ENCODE measurements at regions not wholly inside any gene's neighbourhood (a gene's known extent, or its start where the extent isn't known, plus 50 kb on each side); places are given as distances from the start of the nearest gene placed in this dataset.
"Not testable (repeated sequence)": the region's sequence is repeated elsewhere in the genome, so short reads cannot be mapped to it uniquely, and the experiment has no call there.

DNA sequence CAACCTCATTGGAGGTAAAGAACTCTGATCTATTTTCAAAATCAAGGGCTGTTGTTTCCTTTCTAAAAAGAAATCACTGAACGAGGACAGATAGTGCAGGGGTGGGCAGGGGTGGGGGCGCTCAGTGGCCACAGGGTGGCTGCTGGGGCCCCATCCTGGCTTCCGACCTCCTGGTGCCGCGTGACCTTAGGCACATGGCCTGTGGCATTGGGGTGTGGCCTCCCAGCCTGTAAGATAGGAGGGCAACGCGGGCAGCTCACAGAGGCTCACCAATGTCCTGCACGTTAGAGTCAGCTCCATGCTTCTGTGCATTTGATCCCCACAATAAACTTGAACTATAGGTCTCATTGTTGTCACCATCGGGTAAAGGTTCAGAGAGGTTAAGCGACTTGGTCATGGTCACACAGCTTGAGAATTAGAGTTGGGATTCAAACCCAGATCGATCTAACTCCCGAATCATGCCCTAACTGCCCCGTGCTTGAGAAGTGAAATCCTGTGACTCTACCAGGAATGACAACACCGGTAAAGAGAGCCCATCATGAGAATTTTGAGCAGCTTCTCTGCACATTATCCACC, 148.0 kb upstream of the SLC6A11 start:
- DNase-seq, result no peak

DNA sequence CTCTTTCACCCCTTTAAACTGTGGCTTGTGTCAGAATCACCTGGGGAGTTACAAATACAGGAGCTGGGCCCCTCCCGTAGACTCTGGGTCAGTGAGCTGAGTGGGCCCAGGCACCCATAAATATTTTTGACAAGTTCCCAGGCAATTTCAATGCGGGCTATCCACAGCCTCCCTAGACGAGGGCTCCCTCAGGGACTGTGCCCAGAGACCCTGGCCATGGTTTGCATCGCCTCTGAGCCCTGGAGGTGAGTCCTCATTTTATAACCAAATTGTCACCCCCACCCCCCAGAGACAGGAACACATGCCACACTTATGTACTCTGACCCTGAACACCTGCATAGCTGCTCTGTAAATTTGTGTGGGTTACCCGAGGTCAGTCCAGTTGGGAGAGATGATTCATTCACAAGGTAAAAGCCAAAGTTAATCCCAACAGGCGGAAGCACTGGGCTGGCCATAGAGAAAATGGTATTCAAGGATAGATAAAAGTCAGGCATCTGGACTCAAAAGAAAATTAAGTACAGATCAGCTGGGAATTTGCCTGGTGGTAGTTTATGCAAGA, 146.5 kb upstream of the SLC6A11 start:
- DNase-seq, result no peak

DNA sequence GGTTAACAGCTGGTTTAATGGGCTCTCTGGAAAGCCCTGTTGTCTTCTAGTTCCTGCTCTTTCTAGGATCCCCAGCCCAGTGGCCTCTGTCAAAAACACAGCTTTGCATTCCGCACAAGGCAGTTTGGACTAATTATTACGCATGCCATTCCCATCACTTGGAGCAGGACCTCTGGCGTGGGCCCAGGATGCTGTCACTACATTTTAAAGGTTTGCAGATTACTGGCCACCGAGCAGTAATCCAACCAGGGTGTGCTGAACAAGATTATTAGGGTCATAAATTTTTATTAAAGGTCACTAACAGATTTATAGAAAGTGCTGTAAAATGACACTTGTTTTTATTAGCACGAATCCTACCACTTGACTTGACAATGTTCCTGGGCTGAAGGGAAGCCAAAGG, 143.6 kb upstream of the SLC6A11 start:
- DNase-seq, result no peak

DNA sequence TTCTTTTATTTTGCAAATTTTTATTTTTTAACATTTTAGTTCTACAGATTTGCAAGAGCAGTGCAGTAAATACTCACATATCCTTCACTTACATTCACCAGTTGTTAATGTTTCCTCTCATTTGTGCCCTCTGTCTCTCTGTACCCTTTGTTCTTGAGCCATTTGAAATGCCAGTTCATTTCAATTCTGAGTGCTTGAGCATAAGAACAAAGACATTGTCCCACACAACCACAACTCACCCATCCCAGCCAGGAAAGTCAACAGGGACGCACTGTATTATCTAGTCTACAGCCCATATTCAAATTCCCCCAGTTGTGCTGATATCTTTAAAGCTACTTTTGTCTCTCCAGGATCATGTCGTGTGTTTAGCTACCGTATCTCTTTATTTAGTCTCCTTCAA, 141.4 kb upstream of the SLC6A11 start:
- no peak for DNase-seq

GRCh38 chr3:10676905-10677304, 139.1 kb upstream of the SLC6A11 start:
- no peak for DNase-seq

DNA sequence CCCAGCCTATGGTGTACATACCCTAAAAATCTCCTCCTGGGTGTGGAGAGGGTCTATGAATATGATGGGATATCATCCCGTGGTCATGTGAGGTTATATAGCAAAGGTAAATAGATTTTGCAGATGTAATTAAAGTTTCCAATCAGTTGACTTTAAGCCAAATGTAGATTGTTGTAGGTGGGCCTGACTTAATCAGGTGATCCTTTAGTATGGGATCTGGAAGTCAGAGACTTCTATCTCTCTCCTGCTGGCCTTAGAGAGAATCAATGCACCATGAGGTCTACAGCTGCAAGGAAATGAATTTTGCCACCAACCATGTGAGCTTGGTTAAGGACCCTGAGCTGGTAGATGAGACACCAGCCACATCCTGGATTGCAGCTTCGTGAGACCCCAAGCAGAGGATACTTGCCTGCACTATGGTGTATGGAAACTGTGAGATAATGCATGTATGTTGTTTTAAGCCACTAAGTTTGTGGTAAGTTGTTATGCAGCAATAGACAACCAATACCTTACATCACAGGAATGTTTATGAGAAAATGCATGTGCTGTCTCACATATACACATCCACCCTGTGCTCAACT, 137.1 kb upstream of the SLC6A11 start:
- no peak for DNase-seq

- no peak for DNase-seq
Observed at GRCh38 chr3:10680796-10681195, 135.2 kb upstream of the SLC6A11 start.

GRCh38 chr3:10682692-10683091, 133.3 kb upstream of the SLC6A11 start:
- no peak for DNase-seq

DNA sequence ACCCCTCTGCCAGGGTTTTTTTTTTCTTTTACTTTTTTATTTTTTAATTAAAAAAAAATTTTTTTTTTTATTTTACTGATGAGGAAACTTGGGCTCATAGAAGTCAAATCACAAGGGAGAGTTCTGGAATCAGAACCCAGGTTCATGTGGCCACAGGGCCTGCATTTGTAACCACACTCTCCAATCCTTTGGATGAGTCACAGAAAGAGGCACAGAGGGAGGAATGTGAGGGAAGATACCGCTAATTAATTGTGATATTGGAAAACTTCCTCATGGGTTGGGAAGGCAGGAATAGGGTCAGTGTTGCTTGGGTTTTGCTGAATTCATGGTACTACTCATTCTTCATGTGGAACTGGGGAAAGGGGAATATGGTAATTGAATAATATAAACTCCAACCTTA, 132.9 kb upstream of the SLC6A11 start:
- no peak for DNase-seq

DNA sequence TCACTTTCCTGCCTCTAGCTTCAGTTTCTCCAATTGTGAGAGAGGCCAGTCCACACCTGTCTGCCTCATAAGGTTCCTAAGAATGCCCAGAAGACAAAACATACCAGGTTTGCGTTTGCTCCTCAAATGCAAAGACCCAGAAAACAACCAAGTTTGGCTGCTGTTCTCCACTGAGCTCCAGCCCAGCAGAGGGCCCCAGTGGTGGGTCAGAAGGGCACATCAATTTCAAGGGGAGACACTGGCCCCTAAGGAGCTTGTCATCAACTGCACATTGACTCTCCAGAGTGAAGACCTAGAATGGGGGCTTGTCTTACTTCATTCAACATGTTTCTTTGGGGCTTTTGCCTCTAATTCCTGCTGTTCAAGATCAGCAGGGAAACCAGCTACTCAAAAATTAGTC, 127.9 kb upstream of the SLC6A11 start:
- no peak for DNase-seq

DNA sequence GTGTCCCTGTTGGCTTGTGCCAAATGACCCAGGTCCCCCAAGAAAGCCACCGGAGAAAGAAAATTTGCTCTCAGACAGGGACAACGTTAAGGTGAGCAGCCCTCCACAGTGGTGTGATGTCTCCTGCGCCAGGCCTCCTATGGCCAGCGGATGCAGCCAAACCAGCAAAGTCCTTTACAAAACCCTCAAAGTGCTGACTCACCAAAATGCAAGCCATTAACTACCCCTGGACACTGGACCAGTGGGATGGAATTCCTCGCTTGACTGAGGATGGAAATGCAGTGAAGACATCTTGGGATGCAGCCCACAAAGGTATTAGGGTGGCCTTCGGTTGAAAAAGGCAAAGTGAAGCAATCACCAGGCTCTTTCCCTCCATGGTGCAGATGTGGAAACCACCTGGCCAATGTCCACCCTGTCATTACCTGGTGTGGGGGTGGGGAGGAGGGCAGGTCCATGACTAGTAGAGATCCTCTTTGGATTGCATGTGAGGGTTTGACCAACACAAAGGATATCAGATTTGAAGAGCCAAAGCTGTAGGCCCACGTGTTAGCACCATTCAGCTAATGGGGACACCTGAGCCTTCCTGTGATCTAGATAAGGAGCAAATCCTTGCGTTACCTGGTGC, 127.4 kb upstream of the SLC6A11 start:
- DNase-seq, result no peak

- no peak for DNase-seq
Observed at GRCh38 chr3:10692039-10692622, 123.9 kb upstream of the SLC6A11 start.

GRCh38 chr3:10693457-10693856, 122.6 kb upstream of the SLC6A11 start:
- DNase-seq, result no peak

- no peak for DNase-seq
Observed at GRCh38 chr3:10694179-10694578, 121.8 kb upstream of the SLC6A11 start.

- not testable (repeated sequence) for DNase-seq
Observed at GRCh38 chr3:10695186-10695585, 120.8 kb upstream of the SLC6A11 start.

DNA sequence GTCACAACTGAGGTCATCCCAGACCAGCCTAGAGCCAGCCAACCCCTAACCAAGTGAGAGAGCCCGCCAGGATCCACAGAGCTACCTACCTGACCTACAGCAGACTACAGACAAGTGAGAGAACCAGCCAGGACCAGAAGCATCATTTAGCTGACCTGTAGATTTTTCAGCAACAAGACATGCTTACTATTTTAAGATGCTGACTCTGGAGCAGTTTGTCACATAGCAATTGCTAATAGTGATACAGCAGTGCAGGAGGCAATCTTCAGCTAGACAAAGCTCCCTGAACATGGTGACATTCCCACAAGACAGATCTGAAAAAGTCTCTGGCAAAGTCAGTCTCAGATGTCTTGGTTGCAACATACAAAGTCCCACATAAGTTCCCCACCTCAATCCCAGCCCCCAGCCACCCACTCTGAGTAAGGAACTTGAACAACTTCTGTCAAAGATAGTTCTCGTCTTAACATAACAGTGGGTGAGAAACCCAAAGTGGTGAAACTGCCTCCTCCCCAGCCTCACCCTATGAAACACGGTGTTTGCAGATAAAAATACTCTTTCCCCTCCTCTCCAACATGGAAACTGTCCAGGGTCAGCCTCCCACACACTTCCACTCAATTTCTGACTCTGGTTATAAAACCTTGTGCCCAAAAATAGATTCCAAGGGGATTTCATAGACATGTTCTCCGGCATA, 120.3 kb upstream of the SLC6A11 start:
- no peak for DNase-seq

GRCh38 chr3:10697918-10698317, 118.1 kb upstream of the SLC6A11 start:
- no peak for DNase-seq

- no peak for DNase-seq
Observed at GRCh38 chr3:10700821-10701220, 115.2 kb upstream of the SLC6A11 start.

- DNase-seq, result no peak
Observed at GRCh38 chr3:10702961-10703740, 112.9 kb upstream of the SLC6A11 start.

DNA sequence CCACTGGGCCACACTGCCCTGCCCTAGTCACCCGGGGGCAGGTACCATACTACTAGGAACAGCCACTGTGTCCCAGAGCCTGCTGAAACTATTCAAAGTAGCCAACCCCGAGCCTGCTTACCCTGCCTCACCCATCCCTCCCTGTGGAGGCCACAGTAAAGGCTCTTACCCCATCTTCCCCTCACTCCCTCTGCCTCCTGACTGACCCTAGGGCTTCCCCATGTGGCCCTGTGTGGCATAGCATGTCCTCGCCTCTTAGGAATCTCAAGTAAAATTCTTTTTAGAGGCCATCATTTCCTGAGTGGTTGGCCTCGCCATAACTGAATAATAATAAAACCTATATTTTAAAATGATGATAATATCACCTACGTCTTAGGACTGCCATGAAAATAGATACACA, 112.2 kb upstream of the SLC6A11 start:
- DNase-seq, result no peak

DNA sequence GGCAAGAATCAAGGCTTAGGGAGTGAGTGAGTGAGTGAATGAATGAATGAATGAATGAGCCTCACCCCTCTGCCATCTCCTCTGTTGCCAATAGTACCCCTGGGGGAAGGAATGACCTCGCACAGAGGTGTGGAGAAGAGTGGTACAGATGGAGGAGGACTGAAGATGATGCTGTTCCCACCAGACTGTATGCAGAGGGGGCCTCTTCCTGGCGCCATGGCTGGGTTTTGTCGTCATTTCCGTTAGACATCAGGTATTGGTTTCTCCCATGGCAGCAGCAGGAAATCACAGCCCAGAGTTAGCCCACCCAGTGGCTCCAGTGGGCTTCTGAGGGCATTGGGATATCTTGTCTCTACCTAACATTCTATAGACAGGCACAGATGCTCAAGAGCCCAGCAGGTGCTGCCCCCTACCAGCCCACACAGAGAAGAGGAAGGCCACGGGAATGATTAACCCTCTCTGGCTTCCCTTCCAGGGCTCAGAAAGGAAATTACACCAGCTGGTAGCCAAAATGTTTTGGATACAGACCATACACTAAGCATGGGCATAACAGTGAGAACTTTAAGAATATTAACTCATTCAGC, 109.8 kb upstream of the SLC6A11 start:
- DNase-seq, result no peak

DNA sequence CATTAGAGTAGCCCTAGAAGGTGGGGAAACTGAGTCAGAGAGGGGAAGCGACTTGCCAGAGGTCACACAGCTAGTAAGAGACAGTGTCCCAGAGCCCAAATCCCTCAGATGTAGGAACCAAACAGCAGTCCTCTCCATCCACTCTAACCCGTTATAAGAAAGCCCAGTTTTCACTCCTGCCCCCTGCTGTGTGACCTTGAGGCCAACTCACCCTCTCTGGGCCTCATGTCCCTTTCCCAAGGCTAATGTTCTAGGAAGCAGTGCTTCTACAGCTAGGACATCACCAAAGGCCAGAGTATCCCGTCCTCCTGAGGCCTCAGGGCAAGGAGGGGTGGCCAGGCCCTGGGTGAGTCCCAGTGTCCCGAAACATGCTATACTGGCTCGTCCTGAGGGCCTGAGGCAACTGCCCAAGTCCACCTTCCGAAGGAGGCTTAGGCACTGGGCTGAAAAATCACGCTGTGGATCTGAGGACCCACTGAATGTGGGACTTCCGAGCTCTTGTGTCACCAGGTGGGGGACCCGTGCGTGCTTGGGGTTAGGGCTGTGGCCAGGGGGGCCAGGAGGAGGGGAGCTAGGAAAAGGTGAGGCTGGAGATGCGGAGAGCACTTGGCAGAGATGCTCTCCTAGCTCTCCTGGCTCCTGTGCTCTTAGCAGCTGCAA, 109.2 kb upstream of the SLC6A11 start:
- no peak for DNase-seq

All from NCI-H510A (cell line).